GM23338 (cell line): ENCODE measurements at regions not wholly inside any gene's neighbourhood (a gene's known extent, or its start where the extent isn't known, plus 50 kb on each side); places are given as distances from the start of the nearest gene placed in this dataset.

Source experiments
- ATAC-seq: fragments of 200-7000 bp; cut with Tn5 transposase; 3 replicates; pipeline ENCODE4 v1.9.1; 2020
- DNase-seq: peaks from one replicate; pipeline ENCODE4 v3.0.0-alpha.2; 2015; ENCODE audit warnings: low spot score
- H2AFZ ChIP-seq: fragments of 200-600 bp; sonication (generic); 2 replicates; pipeline ENCODE4 v1.8.0; 2016; ENCODE audit warnings: antibody characterized with exemption, mild to moderate bottlenecking, moderate library complexity
- H3F3A ChIP-seq: fragments of 200-600 bp; sonication (generic); replicated peaks from 2 replicates; pipeline ENCODE4 v1.8.0; 2017; ENCODE audit warnings: antibody characterized with exemption, mixed run types, low read depth
- H3K27ac ChIP-seq: fragments of 200-600 bp; sonication (generic); 2 replicates; pipeline ENCODE4 v1.6.1; 2016; ENCODE audit warnings: low read depth
- H3K27me3 ChIP-seq: fragments of 200-600 bp; sonication (generic); 2 replicates; pipeline ENCODE4 v1.8.0; 2016; ENCODE audit warnings: mild to moderate bottlenecking, mixed run types, moderate library complexity; ENCODE audit not compliant: insufficient read depth
- H3K36me3 ChIP-seq: fragments of 200-600 bp; sonication (generic); 2 replicates; pipeline ENCODE4 v1.8.0; 2016; ENCODE audit warnings: mild to moderate bottlenecking; ENCODE audit not compliant: insufficient read depth
- H3K4me1 ChIP-seq: fragments of 200-600 bp; sonication (generic); 2 replicates; pipeline ENCODE4 v1.8.0; 2016; ENCODE audit warnings: mild to moderate bottlenecking, moderate library complexity; ENCODE audit not compliant: insufficient read depth
- H3K4me2 ChIP-seq: fragments of 200-600 bp; sonication (generic); 2 replicates; pipeline ENCODE4 v1.7.1; 2017; ENCODE audit warnings: mixed run types
- H3K4me3 ChIP-seq: fragments of 200-600 bp; sonication (generic); 2 replicates; pipeline ENCODE4 v1.6.1; 2016; ENCODE audit warnings: mixed run types
- H3K79me2 ChIP-seq: fragments of 200-600 bp; sonication (generic); replicated peaks from 2 replicates; pipeline ENCODE4 v1.8.0; 2017; ENCODE audit warnings: mild to moderate bottlenecking; ENCODE audit not compliant: insufficient read depth
- H3K9me2 ChIP-seq: fragments of 200-600 bp; sonication (generic); 2 replicates; pipeline ENCODE4 v1.8.0; 2017; ENCODE audit not compliant: insufficient read depth
- H4K20me1 ChIP-seq: fragments of 200-600 bp; sonication (generic); replicated peaks from 2 replicates; pipeline ENCODE4 v1.8.0; 2017; ENCODE audit warnings: mild to moderate bottlenecking; ENCODE audit not compliant: insufficient read depth
- H3K27ac Mint-ChIP-seq: 2 replicates; pipeline ENCODE4 v1.8.0; 2020; ENCODE audit warnings: inconsistent platforms, mild to moderate bottlenecking, moderate library complexity, mixed read lengths
- H3K27me3 Mint-ChIP-seq: 3 replicates; pipeline ENCODE4 v1.8.0; 2022; ENCODE audit warnings: low read depth, mild to moderate bottlenecking, moderate library complexity, mixed read lengths, inconsistent platforms; ENCODE audit not compliant: insufficient read depth, poor library complexity
- H3K36me3 Mint-ChIP-seq: 3 replicates; pipeline ENCODE4 v1.8.0; 2021; ENCODE audit warnings: low read depth, mild to moderate bottlenecking, inconsistent platforms, moderate library complexity, mixed read lengths
- H3K4me1 Mint-ChIP-seq: 3 replicates; pipeline ENCODE4 v1.8.0; 2020; ENCODE audit warnings: mild to moderate bottlenecking, inconsistent platforms, mixed read lengths
- H3K4me3 Mint-ChIP-seq: 3 replicates; pipeline ENCODE4 v1.8.0; 2021; ENCODE audit warnings: moderate library complexity, mild to moderate bottlenecking, inconsistent platforms, mixed read lengths
- H3K9me3 Mint-ChIP-seq: 3 replicates; pipeline ENCODE4 v1.8.0; 2020; ENCODE audit warnings: moderate library complexity, mild to moderate bottlenecking, inconsistent platforms, mixed read lengths
- CREB1 ChIP-seq: fragments of 250-450 bp; sonication (Bioruptor Pico); IDR thresholded peaks from 2 replicates; pipeline ENCODE4 v1.5.0; 2020; ENCODE audit warnings: low read depth, mild to moderate bottlenecking, moderate library complexity
- CTCF ChIP-seq, 2 experiments: fragments of 200-600 bp in 1 of 2; sonication (generic) in 1 of 2; conservative IDR thresholded peaks; 2 replicates each; pipeline versions ENCODE4 v1.5.1 to v1.6.1; 2016 to 2017; ENCODE audit warnings: antibody characterized with exemption in 2 of 2, low read depth in 2 of 2, mild to moderate bottlenecking in 2 of 2, moderate library complexity in 1 of 2
- ETS1 ChIP-seq: IDR thresholded peaks from 2 replicates; pipeline ENCODE4 v1.6.1; 2016; ENCODE audit warnings: antibody characterized with exemption
- EZH2 ChIP-seq: fragments of 200-600 bp; sonication (generic); IDR thresholded peaks from one replicate; pipeline ENCODE4 v1.8.0; 2017; ENCODE audit warnings: antibody characterized with exemption, mild to moderate bottlenecking, low read depth; ENCODE audit not compliant: unreplicated experiment
- EZH2phosphoT487 ChIP-seq: fragments of 200-600 bp; sonication (generic); IDR thresholded peaks from one replicate; pipeline ENCODE4 v1.8.1; 2018; ENCODE audit warnings: antibody characterized with exemption; ENCODE audit not compliant: unreplicated experiment
- JUNB ChIP-seq: IDR thresholded peaks from one replicate; pipeline ENCODE4 v1.6.1; 2016; ENCODE audit warnings: antibody characterized with exemption; ENCODE audit not compliant: unreplicated experiment
- NANOG ChIP-seq: IDR thresholded peaks from 2 replicates; pipeline ENCODE4 v1.6.1; 2016; ENCODE audit warnings: antibody characterized with exemption, borderline replicate concordance
- POLR2AphosphoS5 ChIP-seq: IDR thresholded peaks from 2 replicates; pipeline ENCODE4 v1.6.1; 2016; ENCODE audit warnings: antibody characterized with exemption, low read depth
- REST ChIP-seq: IDR thresholded peaks from one replicate; pipeline ENCODE4 v1.6.1; 2018; ENCODE audit warnings: antibody characterized with exemption; ENCODE audit not compliant: unreplicated experiment
- STAT1 ChIP-seq: IDR thresholded peaks from one replicate; pipeline ENCODE4 v1.6.1; 2016; ENCODE audit warnings: antibody characterized with exemption; ENCODE audit not compliant: unreplicated experiment
- ZNF114 ChIP-seq: fragments of 250-450 bp; sonication (Bioruptor Pico); IDR thresholded peaks from 2 replicates; pipeline ENCODE4 v1.5.0; 2020; ENCODE audit warnings: mild to moderate bottlenecking, moderate library complexity
- ZNF331 ChIP-seq: fragments of 250-450 bp; sonication (Bioruptor Pico); IDR thresholded peaks from 2 replicates; pipeline ENCODE4 v1.5.0; 2020; ENCODE audit warnings: low read depth, mild to moderate bottlenecking, moderate library complexity
- ZNF462 ChIP-seq: fragments of 250-450 bp; sonication (Bioruptor Pico); IDR thresholded peaks from 2 replicates; pipeline ENCODE4 v1.5.0; 2020; ENCODE audit warnings: mild to moderate bottlenecking, moderate library complexity

GRCh38 chr1:42002220-42002619, 83.5 kb upstream of the HIVEP3 start:
- no peak for ATAC-seq
- Histone ChIP-seq H3F3A (no peaks in the 10 kb centered on the region), H3K27me3 (no peaks in the 10 kb centered on the region), H3K4me2 (no peak overlapping the region), H3K4me3 (no peak overlapping the region), H3K9me2 (no peaks in the 10 kb centered on the region), H4K20me1 (no peaks in the 10 kb centered on the region), H3K4me1 (0 out of 2 replicates have a peak, but pooled peaks cover 5% of the 10 kb centered on the region), H3K27ac (no peak overlapping the region), H3K79me2 (no peaks in the 10 kb centered on the region), H3K36me3 (no peaks in the 10 kb centered on the region), H2AFZ (no peak overlapping the region)
- Mint-ChIP-seq H3K27me3 (peaks cover 2% of the 10 kb centered on the region), H3K4me1 (peaks cover 3% of the 10 kb centered on the region; the same call in 1 of the 3 replicates), H3K4me3 (no peak overlapping the region), H3K36me3 (no peaks in the 10 kb centered on the region), H3K27ac (no peak overlapping the region), H3K9me3 (no peaks in the 10 kb centered on the region)
- TF ChIP-seq EZH2phosphoT487, result no peak
- no peak for TF ChIP-seq REST
- TF ChIP-seq CTCF (conservative IDR thresholded peaks at IDR 0.05; ENCODE audit: low read depth in 2 of 2), result no peak
- no peak for TF ChIP-seq JUNB
- no peak for TF ChIP-seq POLR2AphosphoS5
- no peak for TF ChIP-seq CREB1 (CRISPR knock-in tag)
- TF ChIP-seq STAT1, result no peak
- no peak for TF ChIP-seq ZNF462 (CRISPR knock-in tag)
- TF ChIP-seq EZH2, result no peak
- no peak for TF ChIP-seq NANOG
- TF ChIP-seq ETS1, result no peak
- no peak for TF ChIP-seq ZNF331 (CRISPR knock-in tag)
- no peak for TF ChIP-seq ZNF114 (CRISPR knock-in tag)
- no peak for DNase-seq
